ENCODE measurements at regions not wholly inside any gene's neighbourhood (a gene's known extent, or its start where the extent isn't known, plus 50 kb on each side); places are given as distances from the start of the nearest gene placed in this dataset.
"Not testable (repeated sequence)": the region's sequence is repeated elsewhere in the genome, so short reads cannot be mapped to it uniquely, and the experiment has no call there.

- not testable (repeated sequence) for DNase-seq (ENCODE audit: low read depth); H3K4me3 ChIP-seq (ENCODE audit: low read depth, low read length)
Observed at GRCh38 chr14:19052977-19053376, 85.7 kb downstream of the POTEM start.

DNA sequence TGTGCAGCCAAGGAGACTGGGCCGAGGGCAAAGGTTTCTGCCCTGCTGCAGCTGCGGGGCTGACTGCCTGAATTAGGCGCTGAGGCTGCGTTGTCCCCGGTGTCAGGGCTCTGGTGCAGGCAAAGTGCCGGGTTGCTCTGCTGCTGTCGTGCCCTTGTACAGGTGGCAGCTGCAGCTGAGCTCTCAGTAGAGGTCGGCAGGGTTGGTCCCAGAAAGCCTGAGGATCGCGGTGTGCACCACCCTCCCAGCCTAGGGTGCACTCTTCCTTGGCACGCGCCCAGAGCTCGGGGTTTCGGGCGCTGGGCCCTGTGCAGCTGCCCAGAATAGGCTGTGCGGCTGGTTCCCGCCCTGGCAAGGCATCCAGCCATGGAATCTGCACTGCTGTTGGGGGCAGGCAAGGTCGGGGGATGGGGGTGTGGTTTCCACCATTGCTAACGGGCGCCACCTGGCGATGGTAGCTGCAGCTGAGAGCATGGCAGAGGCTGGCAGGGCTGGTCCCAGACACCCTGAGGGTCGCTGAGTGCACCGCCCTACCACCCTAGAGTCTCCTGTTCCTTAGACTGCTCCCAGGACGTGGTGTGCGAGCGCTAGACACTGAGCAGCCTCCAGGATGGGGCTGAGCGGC lies 86.3 kb downstream of the POTEM start:
- not testable (repeated sequence) for H3K4me3 ChIP-seq (ENCODE audit: low read depth, low read length); DNase-seq (ENCODE audit: low read depth)

DNA sequence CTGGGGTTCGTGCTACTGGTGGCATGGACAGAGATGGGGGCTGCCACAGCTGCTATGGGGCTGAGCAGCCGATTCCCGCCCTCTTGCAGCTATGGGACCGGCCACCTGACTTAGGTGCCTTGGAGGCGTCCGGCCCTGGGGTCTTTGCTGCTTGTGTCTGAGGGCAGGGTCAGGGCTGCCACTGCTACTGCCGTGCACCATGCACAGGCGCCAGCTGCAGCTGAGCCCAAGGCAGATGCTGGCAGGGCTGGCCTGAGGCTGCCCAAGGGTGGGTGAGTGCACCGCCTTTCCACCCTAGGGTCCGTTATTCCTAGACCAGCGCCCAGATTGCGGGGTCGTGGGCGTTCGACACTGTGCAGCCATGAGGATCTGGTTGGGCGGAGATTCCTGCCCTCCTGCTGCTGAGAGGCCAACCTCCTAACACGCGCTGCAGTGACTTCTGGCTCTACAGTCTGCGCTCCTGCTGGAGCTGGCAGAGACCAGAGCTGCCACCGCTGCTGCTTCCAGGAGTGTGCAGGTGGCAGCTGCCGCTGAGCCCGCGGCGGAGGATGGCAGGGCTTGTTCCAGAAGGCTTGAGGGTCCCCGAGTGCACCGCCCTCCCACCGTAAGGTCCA lies 87.0 kb downstream of the POTEM start:
- H3K4me3 ChIP-seq (ENCODE audit: low read depth, low read length); DNase-seq (ENCODE audit: low read depth): not testable (repeated sequence)

DNA sequence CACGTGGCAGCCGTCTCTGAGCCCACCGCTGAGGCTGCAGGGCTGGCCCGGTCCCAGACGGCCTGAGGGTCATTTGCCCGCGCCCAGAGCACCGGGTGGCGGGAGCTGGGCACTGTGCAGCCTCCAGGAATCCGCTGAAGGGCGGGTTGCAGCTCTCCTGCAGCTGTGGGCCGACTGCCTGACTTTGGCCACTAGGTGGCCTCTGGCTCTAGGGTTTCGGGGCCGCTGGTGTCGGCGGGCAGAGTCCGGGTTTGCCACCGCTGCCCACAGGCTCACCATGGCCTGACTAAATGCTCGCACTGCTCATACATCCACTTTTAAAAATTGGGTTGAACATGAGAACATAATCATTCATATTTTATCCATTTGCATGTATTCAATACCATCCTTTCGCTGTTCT lies 87.7 kb downstream of the POTEM start:
- not testable (repeated sequence) for H3K4me3 ChIP-seq (ENCODE audit: low read depth, low read length); DNase-seq (ENCODE audit: low read depth)

GRCh38 chr14:19059066-19059465 lies 91.8 kb downstream of the POTEM start:
- DNase-seq (ENCODE audit: low read depth); H3K4me3 ChIP-seq (ENCODE audit: low read depth, low read length): not testable (repeated sequence)

DNA sequence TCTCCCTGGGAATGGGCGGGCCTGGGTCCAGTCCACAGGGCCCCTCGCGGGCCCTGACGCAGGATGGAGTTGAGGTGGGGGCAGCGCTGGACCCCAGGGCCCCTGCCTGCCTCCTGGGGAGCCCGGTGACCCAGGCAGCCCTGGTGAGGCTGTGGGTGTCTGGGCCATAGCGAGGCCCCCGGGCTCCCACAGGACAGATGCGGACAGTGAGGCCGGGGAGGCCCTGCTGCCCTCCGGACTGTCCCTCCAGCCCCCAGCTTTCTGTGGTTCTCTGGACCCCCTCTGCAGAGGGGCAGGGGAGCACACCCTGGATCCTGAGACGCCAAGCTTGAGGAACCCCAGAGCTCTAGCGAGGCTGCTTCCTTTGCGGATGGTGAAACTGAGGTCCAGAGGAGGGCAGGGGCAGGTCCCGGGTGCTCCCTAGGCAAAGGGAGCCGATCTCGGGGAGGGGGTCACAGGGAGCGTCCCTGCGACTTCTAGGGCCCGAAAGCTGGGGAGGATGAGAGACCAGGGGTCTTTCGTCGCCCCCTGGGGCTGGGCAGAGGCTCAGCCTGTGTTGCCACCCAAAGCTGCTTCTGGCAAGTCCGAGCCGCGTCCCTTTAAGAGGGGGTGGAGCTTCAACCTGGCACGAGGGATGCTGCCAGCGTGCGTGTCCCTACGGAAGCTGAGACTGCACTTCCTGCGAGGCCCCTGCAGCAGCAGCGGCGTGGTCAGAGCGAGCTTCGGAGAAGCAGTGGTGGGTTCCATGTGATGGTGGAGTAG lies 94.6 kb downstream of the POTEM start:
- H3K4me3 ChIP-seq (ENCODE audit: low read depth, low read length); DNase-seq (ENCODE audit: low read depth): not testable (repeated sequence)

DNA sequence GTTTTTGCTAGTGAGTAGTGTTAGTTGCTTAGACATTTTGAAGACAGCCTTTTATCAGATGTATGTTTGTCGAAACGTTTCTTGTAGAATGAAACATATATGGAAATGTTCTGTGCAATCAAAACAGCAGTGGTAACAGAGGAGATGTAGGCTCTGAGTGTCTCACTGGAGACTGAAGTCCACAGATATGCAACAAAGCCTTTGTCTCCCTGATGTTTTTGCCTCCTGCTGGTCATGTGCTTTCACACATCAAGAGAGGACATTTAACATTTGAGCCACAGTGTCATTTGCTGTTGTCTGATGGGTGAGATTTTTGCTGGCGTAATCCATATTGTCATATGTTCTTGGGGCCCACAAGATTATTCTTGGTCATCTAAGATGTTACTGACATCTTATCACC lies 101.7 kb downstream of the POTEM start:
- not testable (repeated sequence) for DNase-seq (ENCODE audit: low read depth); H3K4me3 ChIP-seq (ENCODE audit: low read depth, low read length)

DNA sequence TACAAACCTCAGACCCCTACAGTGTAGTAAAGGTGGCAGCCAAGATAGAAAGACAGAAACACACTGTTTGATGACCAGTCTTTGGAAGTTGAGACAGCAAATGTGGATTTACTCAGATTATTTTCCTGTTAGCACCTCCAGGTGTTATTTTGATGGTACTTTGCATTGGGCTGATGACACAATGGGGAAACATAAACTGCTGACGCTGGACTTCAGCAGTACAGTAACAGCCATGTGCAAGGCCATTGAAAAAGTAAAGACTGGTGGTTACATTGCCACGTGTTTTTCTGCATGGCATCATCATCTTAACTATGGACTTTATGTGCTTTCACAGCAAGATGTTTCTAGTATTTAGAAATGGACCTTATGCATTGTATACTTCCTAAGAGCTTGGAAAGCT lies 105.3 kb downstream of the POTEM start:
- not testable (repeated sequence) for H3K4me3 ChIP-seq (ENCODE audit: low read depth, low read length); DNase-seq (ENCODE audit: low read depth)

DNA sequence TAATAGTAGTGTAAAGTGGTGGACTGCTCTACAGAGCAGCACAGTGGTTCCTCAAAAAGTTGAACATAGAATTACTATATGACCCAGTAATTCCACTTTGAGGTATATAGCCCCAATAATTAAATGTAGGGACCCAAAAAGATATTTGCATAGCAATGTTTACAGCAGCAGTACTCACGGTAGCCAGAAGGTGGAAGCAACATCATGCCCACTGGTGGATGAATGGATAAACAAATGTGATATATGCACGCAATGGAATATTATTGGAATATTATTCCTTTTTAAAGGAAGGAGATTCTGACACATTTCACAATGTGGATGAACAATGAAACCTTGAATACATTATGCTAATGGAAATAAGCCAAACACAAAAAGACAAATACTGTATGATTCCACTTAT lies 121.4 kb downstream of the POTEM start:
- not testable (repeated sequence) for DNase-seq (ENCODE audit: low read depth); H3K4me3 ChIP-seq (ENCODE audit: low read depth, low read length)

GRCh38 chr14:19093227-19093626 lies 126.0 kb downstream of the POTEM start:
- DNase-seq (ENCODE audit: low read depth); H3K4me3 ChIP-seq (ENCODE audit: low read depth, low read length): not testable (repeated sequence)

- H3K4me3 ChIP-seq (ENCODE audit: low read depth, low read length); DNase-seq (ENCODE audit: low read depth): not testable (repeated sequence)
Observed at GRCh38 chr14:19094731-19095130, 127.5 kb downstream of the POTEM start.

GRCh38 chr14:19095167-19095566 lies 127.9 kb downstream of the POTEM start:
- DNase-seq (ENCODE audit: low read depth) = not testable (repeated sequence)

GRCh38 chr14:19096467-19096866 lies 129.2 kb downstream of the POTEM start:
- not testable (repeated sequence) for H3K4me3 ChIP-seq (ENCODE audit: low read depth, low read length); DNase-seq (ENCODE audit: low read depth)

More at GRCh38 chr14:19095167-19095566, 127.9 kb downstream of the POTEM start:
- H3K4me3 ChIP-seq (ENCODE audit: low read depth, low read length) = not testable (repeated sequence)

DNA sequence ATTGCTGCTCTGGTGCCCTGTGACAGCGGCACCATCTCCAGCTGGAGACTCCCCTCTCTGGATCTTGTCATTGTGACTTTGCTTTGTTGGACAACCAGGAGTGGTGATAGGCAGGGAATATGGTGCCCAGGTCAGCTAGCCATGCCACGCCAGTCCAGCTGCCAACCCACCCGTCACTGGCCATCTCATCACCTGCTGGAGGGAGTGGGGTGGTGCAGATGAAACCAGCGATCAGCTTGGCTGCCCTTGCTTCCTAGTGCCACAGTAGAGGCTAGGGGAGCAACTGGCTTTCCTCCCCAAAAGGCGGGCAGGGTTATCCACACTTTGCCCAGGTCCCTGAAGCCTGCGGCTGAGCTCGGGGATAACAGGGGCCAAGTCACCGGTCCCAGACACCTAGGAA lies 129.6 kb downstream of the POTEM start:
- not testable (repeated sequence) for H3K4me3 ChIP-seq (ENCODE audit: low read depth, low read length); DNase-seq (ENCODE audit: low read depth)

DNA sequence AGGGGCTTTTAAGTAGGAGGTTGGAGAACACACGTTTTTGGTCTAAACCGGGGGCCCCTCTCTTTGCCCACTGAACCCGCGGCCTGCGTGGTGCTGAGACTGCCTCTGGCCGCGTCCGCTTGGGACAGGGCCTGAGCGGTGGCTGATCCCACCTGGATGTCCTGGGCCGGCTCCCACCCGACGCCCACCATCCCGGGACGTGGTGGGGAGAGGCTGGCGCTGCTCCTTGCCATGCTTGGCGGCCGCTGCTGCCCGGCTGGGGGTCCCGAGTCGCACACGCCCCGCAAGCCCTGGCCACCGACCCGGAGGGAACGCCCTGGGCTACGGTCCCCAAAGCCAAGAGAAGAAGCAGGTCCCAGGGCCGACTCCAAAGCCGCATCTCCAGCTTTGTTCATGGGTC lies 130.1 kb downstream of the POTEM start:
- not testable (repeated sequence) for DNase-seq (ENCODE audit: low read depth); H3K4me3 ChIP-seq (ENCODE audit: low read depth, low read length)

- not testable (repeated sequence) for H3K4me3 ChIP-seq (ENCODE audit: low read depth, low read length); DNase-seq (ENCODE audit: low read depth)
Observed at GRCh38 chr14:19097750-19098149, 130.5 kb downstream of the POTEM start.

- not testable (repeated sequence) for H3K4me3 ChIP-seq (ENCODE audit: low read depth, low read length); DNase-seq (ENCODE audit: low read depth)
Observed at GRCh38 chr14:19098230-19098629, 131.0 kb downstream of the POTEM start.

DNA sequence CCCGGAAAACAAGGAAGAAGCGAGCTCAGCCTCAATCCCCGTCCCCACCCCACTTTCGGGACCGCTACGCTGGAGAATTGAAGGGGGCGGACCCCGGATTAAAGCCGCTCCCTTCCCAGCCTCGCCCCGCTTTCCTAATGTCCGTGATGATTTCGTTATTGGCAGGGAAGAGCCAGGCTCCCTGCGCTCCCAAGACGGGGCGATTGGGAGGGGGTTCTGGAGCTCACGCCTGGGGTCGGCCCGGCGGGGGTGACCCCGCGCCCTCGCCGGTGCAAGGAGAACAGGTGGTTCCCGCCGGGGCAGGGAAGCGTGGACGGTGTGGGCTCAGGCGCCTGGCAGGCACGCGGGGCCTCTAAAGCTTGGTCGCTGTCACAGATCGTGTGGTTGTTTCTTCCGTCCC lies 131.5 kb downstream of the POTEM start:
- not testable (repeated sequence) for DNase-seq (ENCODE audit: low read depth); H3K4me3 ChIP-seq (ENCODE audit: low read depth, low read length)

GRCh38 chr14:19099336-19099735 lies 132.1 kb downstream of the POTEM start:
- H3K4me3 ChIP-seq (ENCODE audit: low read depth, low read length); DNase-seq (ENCODE audit: low read depth): not testable (repeated sequence)

- not testable (repeated sequence) for DNase-seq (ENCODE audit: low read depth); H3K4me3 ChIP-seq (ENCODE audit: low read depth, low read length)
Observed at GRCh38 chr14:19099939-19100338, 132.7 kb downstream of the POTEM start.
